ENCODE measurements at regions not wholly inside any gene's neighbourhood (a gene's known extent, or its start where the extent isn't known, plus 50 kb on each side); places are given as distances from the start of the nearest gene placed in this dataset.

DNA sequence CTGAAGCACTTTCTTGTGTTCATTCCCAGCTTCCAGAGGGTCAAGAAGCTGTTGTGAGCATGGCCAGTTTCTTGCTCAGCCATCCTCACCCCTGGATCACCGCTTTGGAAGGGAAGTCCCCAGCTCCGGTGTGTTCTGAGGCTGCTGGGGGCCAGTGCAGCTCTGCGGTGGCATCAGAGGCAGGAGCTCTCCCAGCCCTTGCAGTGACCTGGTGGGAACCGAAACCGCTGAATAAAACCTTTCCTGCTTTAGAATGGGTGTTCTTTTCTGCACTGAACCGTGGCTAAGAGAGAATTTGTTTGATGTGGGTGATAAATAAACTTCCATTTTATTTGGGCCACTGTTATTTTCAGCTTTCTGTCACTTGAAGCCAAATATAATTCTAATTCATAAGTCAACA, 450.9 kb upstream of the VSTM2A start:
- no peak overlapping the region for H3K18ac ChIP-seq (ENCODE audit: low read length)
- no peak overlapping the region for H2BK120ac ChIP-seq (ENCODE audit: insufficient read depth, low read length, poor library complexity)
- DNase-seq: no peak
- no peak overlapping the region for H2BK5ac ChIP-seq (ENCODE audit: low read depth, low read length, poor library complexity)
- no peak overlapping the region for H3K4me2 ChIP-seq (ENCODE audit: low read length)
- H3K23ac ChIP-seq (ENCODE audit: low read length): no peak overlapping the region
- no peak overlapping the region for H4K91ac ChIP-seq (ENCODE audit: low read depth, low read length)
- H3K9me3 ChIP-seq (ENCODE audit: insufficient read depth, low read depth, low read length): peaks cover 2% of the 10 kb centered on the region
- H3K14ac ChIP-seq (ENCODE audit: low read length): peak overlapping the region; percentile 45
- H2AFZ ChIP-seq (ENCODE audit: insufficient read depth, low read length, poor library complexity): no peak overlapping the region
- no peak overlapping the region for H3K4me3 ChIP-seq (ENCODE audit: low read depth, low read length)
- no peak overlapping the region for H3K27ac ChIP-seq (ENCODE audit: low read depth, low read length)
- no peaks in the 10 kb centered on the region for H3K36me3 ChIP-seq (ENCODE audit: control insufficient read depth in 1 of 2, insufficient read depth in 2 of 2, low read length in 2 of 2)
- peak overlapping the region; percentile 39 for H2BK12ac ChIP-seq (ENCODE audit: low read length)
- H3K79me2 ChIP-seq (ENCODE audit: control insufficient read depth, insufficient read depth, low read length, poor library complexity): no peaks in the 10 kb centered on the region
- H3K4me1 ChIP-seq (ENCODE audit: control insufficient read depth in 1 of 2, insufficient read depth in 2 of 2, low read length in 2 of 2): peaks cover 0 to 2% of the 10 kb centered on the region in 2 experiments
- no peaks in the 10 kb centered on the region for H3K27me3 ChIP-seq (ENCODE audit: insufficient read depth, low read length)
- WGBS (ENCODE audit: extremely low coverage, insufficient coverage, insufficient read length): no CpG with 5 or more reads among the region's 6 CpGs
- no peak overlapping the region for H2AK5ac ChIP-seq (ENCODE audit: low read length)
- no peak overlapping the region for H4K12ac ChIP-seq (ENCODE audit: low read depth, low read length)
- no peak overlapping the region for H4K8ac ChIP-seq (ENCODE audit: low read depth, low read length)
- no peak overlapping the region for H3K9ac ChIP-seq (ENCODE audit: low read length)
- H3K4ac ChIP-seq (ENCODE audit: low read depth, low read length): no peak overlapping the region
- H3K79me1 ChIP-seq (ENCODE audit: low read length): peaks cover 2% of the 10 kb centered on the region

- H3K27me3 ChIP-seq (ENCODE audit: insufficient read depth, low read length): no peaks in the 10 kb centered on the region
- H3K4me3 ChIP-seq (ENCODE audit: low read depth, low read length): no peak overlapping the region
- H3K79me1 ChIP-seq (ENCODE audit: low read length): no peaks in the 10 kb centered on the region
- H2BK120ac ChIP-seq (ENCODE audit: insufficient read depth, low read length, poor library complexity): no peak overlapping the region
- H3K4ac ChIP-seq (ENCODE audit: low read depth, low read length): no peak overlapping the region
- no peak overlapping the region for H3K23ac ChIP-seq (ENCODE audit: low read length)
- WGBS (ENCODE audit: extremely low coverage, insufficient coverage, insufficient read length): no CpG with 5 or more reads among the region's 1 CpG
- no peak overlapping the region for H3K18ac ChIP-seq (ENCODE audit: low read length)
- H3K36me3 ChIP-seq (ENCODE audit: control insufficient read depth in 1 of 2, insufficient read depth in 2 of 2, low read length in 2 of 2): no peaks in the 10 kb centered on the region
- no peak overlapping the region for H2AFZ ChIP-seq (ENCODE audit: insufficient read depth, low read length, poor library complexity)
- no peak overlapping the region for H3K14ac ChIP-seq (ENCODE audit: low read length)
- H4K8ac ChIP-seq (ENCODE audit: low read depth, low read length): no peak overlapping the region
- H3K79me2 ChIP-seq (ENCODE audit: control insufficient read depth, insufficient read depth, low read length, poor library complexity): no peaks in the 10 kb centered on the region
- H4K12ac ChIP-seq (ENCODE audit: low read depth, low read length): no peak overlapping the region
- DNase-seq: no peak
- no peak overlapping the region for H3K9ac ChIP-seq (ENCODE audit: low read length)
- no peak overlapping the region for H3K4me2 ChIP-seq (ENCODE audit: low read length)
- H4K91ac ChIP-seq (ENCODE audit: low read depth, low read length): no peak overlapping the region
- H2BK12ac ChIP-seq (ENCODE audit: low read length): no peak overlapping the region
- H2BK5ac ChIP-seq (ENCODE audit: low read depth, low read length, poor library complexity): no peak overlapping the region
- no peaks in the 10 kb centered on the region for H3K4me1 ChIP-seq (ENCODE audit: control insufficient read depth in 1 of 2, insufficient read depth in 2 of 2, low read length in 2 of 2)
- no peak overlapping the region for H3K27ac ChIP-seq (ENCODE audit: low read depth, low read length)
- no peak overlapping the region for H2AK5ac ChIP-seq (ENCODE audit: low read length)
- peaks cover 2% of the 10 kb centered on the region for H3K9me3 ChIP-seq (ENCODE audit: insufficient read depth, low read depth, low read length)
Observed at GRCh38 chr7:54097886-54098285, 444.3 kb upstream of the VSTM2A start.

DNA sequence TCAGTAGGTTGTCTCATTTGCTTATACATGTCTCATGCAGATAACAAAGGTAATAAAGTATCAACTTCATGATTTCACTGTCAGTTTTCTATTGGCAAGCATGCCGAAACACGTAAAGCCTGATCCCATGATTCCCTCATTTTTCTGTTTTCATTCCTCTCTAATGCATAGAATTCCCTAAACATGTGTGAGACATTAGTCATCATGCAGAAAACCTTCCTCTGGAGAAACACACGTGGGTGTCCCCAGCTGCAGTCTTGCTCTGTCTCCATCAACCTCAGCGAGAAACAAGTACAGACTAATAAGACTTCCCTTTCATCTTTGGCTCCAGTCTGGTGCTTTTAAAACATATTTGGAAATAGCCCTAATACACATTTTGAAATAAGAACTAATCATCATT, 432.7 kb upstream of the VSTM2A start:
- peak in 1 of 2 donors; percentile 53 for DNase-seq
- no peaks in the 10 kb centered on the region for H3K27me3 ChIP-seq (ENCODE audit: insufficient read depth, low read length)
- peaks cover 2 to 3% of the 10 kb centered on the region in 2 experiments for H3K4me1 ChIP-seq (ENCODE audit: control insufficient read depth in 1 of 2, insufficient read depth in 2 of 2, low read length in 2 of 2)
- H4K8ac ChIP-seq (ENCODE audit: low read depth, low read length): no peak overlapping the region
- H2BK5ac ChIP-seq (ENCODE audit: low read depth, low read length, poor library complexity): no peak overlapping the region
- no peak overlapping the region for H3K14ac ChIP-seq (ENCODE audit: low read length)
- no peak overlapping the region for H2BK12ac ChIP-seq (ENCODE audit: low read length)
- H3K4ac ChIP-seq (ENCODE audit: low read depth, low read length): no peak overlapping the region
- H3K23ac ChIP-seq (ENCODE audit: low read length): no peak overlapping the region
- H4K12ac ChIP-seq (ENCODE audit: low read depth, low read length): no peak overlapping the region
- no peak overlapping the region for H2BK120ac ChIP-seq (ENCODE audit: insufficient read depth, low read length, poor library complexity)
- H3K36me3 ChIP-seq (ENCODE audit: control insufficient read depth in 1 of 2, insufficient read depth in 2 of 2, low read length in 2 of 2): no peaks in the 10 kb centered on the region
- H3K18ac ChIP-seq (ENCODE audit: low read length): no peak overlapping the region
- H4K91ac ChIP-seq (ENCODE audit: low read depth, low read length): no peak overlapping the region
- H3K4me2 ChIP-seq (ENCODE audit: low read length): no peak overlapping the region
- H3K9ac ChIP-seq (ENCODE audit: low read length): no peak overlapping the region
- no peak overlapping the region for H2AFZ ChIP-seq (ENCODE audit: insufficient read depth, low read length, poor library complexity)
- H3K4me3 ChIP-seq (ENCODE audit: low read depth, low read length): no peak overlapping the region
- H3K9me3 ChIP-seq (ENCODE audit: insufficient read depth, low read depth, low read length): no peaks in the 10 kb centered on the region
- no peak overlapping the region for H2AK5ac ChIP-seq (ENCODE audit: low read length)
- no peaks in the 10 kb centered on the region for H3K79me2 ChIP-seq (ENCODE audit: control insufficient read depth, insufficient read depth, low read length, poor library complexity)
- no peak overlapping the region for H3K27ac ChIP-seq (ENCODE audit: low read depth, low read length)
- H3K79me1 ChIP-seq (ENCODE audit: low read length): no peaks in the 10 kb centered on the region
- no CpG with 5 or more reads among the region's 4 CpGs for WGBS (ENCODE audit: extremely low coverage, insufficient coverage, insufficient read length)

DNA sequence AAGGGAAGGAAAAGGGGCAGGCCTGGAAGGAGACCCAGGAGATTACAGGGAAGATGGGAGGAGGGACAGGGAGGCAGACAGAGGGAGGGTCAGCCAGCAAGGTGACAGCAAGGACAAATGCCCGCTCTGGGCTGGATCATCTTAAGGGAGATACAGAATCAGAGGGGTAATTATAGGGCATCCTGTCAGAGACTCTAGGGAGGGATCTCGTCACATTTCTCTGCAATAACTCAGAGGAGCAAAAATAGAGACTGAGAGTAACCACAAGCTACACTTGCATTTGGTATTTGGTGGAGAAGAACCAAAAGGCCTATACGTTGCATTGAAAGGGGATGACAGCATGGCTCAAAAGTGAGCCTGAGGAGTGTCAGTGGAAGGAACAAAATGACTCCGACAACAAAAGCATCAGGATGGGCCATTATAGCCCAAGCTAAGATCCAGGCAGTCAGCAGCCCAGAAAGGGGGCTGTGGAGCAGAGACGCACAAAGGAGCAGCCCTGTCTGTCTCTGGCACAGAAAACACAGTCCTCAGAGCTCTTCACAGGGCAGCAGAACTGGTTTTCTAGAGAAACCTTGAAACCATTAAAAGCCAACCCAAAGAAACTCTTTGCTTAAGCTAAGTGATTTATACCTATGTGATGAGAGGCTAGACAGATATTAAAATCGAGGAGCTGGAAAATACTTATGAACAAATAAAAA, 430.2 kb upstream of the VSTM2A start:
- no peak overlapping the region for H3K14ac ChIP-seq (ENCODE audit: low read length)
- no CpG with 5 or more reads among the region's 6 CpGs for WGBS (ENCODE audit: extremely low coverage, insufficient coverage, insufficient read length)

More for the DNA sequence above, 430.2 kb upstream of the VSTM2A start:
- no peak overlapping the region for H3K23ac ChIP-seq (ENCODE audit: low read length)
- no peaks in the 10 kb centered on the region for H3K79me2 ChIP-seq (ENCODE audit: control insufficient read depth, insufficient read depth, low read length, poor library complexity)
- H2BK5ac ChIP-seq (ENCODE audit: low read depth, low read length, poor library complexity): no peak overlapping the region
- no peak overlapping the region for H3K4ac ChIP-seq (ENCODE audit: low read depth, low read length)
- no peak overlapping the region for H3K18ac ChIP-seq (ENCODE audit: low read length)
- no peaks in the 10 kb centered on the region for H3K79me1 ChIP-seq (ENCODE audit: low read length)
- H3K27me3 ChIP-seq (ENCODE audit: insufficient read depth, low read length): no peaks in the 10 kb centered on the region
- no peak overlapping the region for H2BK120ac ChIP-seq (ENCODE audit: insufficient read depth, low read length, poor library complexity)
- H3K4me1 ChIP-seq (ENCODE audit: control insufficient read depth in 1 of 2, insufficient read depth in 2 of 2, low read length in 2 of 2): peaks cover 2 to 3% of the 10 kb centered on the region in 2 experiments
- no peak overlapping the region for H2BK12ac ChIP-seq (ENCODE audit: low read length)
- no peak overlapping the region for H3K4me3 ChIP-seq (ENCODE audit: low read depth, low read length)
- H3K27ac ChIP-seq (ENCODE audit: low read depth, low read length): peak overlapping the region; percentile 7
- no peak overlapping the region for H2AK5ac ChIP-seq (ENCODE audit: low read length)
- no peak overlapping the region for H3K4me2 ChIP-seq (ENCODE audit: low read length)
- H3K36me3 ChIP-seq (ENCODE audit: control insufficient read depth in 1 of 2, insufficient read depth in 2 of 2, low read length in 2 of 2): no peaks in the 10 kb centered on the region
- peak overlapping the region; percentile 66 for H4K12ac ChIP-seq (ENCODE audit: low read depth, low read length)
- H4K8ac ChIP-seq (ENCODE audit: low read depth, low read length): no peak overlapping the region
- DNase-seq: no peak
- no peak overlapping the region for H3K9ac ChIP-seq (ENCODE audit: low read length)
- no peak overlapping the region for H2AFZ ChIP-seq (ENCODE audit: insufficient read depth, low read length, poor library complexity)
- no peaks in the 10 kb centered on the region for H3K9me3 ChIP-seq (ENCODE audit: insufficient read depth, low read depth, low read length)
- H4K91ac ChIP-seq (ENCODE audit: low read depth, low read length): no peak overlapping the region

Measured in trophoblast cell (in vitro differentiated cells and primary cell).